NT2/D1 (cell line): ENCODE measurements at regions not wholly inside any gene's neighbourhood (a gene's known extent, or its start where the extent isn't known, plus 50 kb on each side); places are given as distances from the start of the nearest gene placed in this dataset.

Source experiments
- SUZ12 ChIP-seq: IDR thresholded peaks from 2 replicates; pipeline ENCODE4 v1.6.1; 2011; ENCODE audit not compliant: insufficient read length, insufficient read depth; ENCODE audit errors: extremely low read depth
- YY1 ChIP-seq: IDR thresholded peaks from 2 replicates; pipeline ENCODE4 v1.6.1; 2011; ENCODE audit not compliant: insufficient read length, insufficient read depth
- ZNF274 ChIP-seq: IDR thresholded peaks from 2 replicates; pipeline ENCODE4 v1.6.1; 2011; ENCODE audit warnings: mild to moderate bottlenecking, low read depth, low read length

- TF ChIP-seq YY1 = no peak
- no peak for TF ChIP-seq ZNF274
- TF ChIP-seq SUZ12 = no peak
These were observed 901.5 kb upstream of the CHORDC1 start for GRCh38 chr11:91124363-91124762.
